A549 (cell line): ENCODE measurements at regions not wholly inside any gene's neighbourhood (a gene's known extent, or its start where the extent isn't known, plus 50 kb on each side); places are given as distances from the start of the nearest gene placed in this dataset.

Source experiments
- ATAC-seq, 2 experiments: fragments of 200-7000 bp in 1 of 2; fragments of >200 bp in 1 of 2; cut with Nextera tagmentation in 1 of 2; cut with Tn5 transposase in 1 of 2; 3 replicates each; pipeline versions ENCODE4 v1.8.0 to v1.9.1; 2018 to 2020; ENCODE audit warnings: mild to moderate bottlenecking in 1 of 2, moderate library complexity in 1 of 2
- CTCF ChIA-PET: fragments of 300-600 bp; sonication (Branson Sonifier 250); formaldehyde crosslinking; extraction: SDS; loops from one replicate; lab custom pipeline; 2021; ENCODE audit warnings: antibody characterized with exemption, inconsistent platforms; lab: Yijun Ruan, JAX
- POLR2A ChIA-PET: fragments of 350-600 bp; formaldehyde crosslinking; extraction: SDS; loops from one replicate; lab custom pipeline; 2021; ENCODE audit warnings: antibody characterized with exemption, inconsistent platforms; lab: Yijun Ruan, JAX
- DNase-seq, 2 experiments: peaks; one replicate each; pipeline versions ENCODE4 v3.0.0 to v3.0.0-alpha.2; 2011 to 2016; ENCODE audit warnings: low read depth in 1 of 2, low spot score in 1 of 2
- FAIRE-seq: peaks from 2 replicates; lab custom pipeline; 2011; peaks lifted over from hg19 to GRCh38; lab: Jason Lieb, UNC
- H3K27ac ChIP-seq, 2 experiments: fragments of >200 bp; sonication (Bioruptor Twin); formaldehyde crosslinking; 3 replicates each; pipeline ENCODE4 v1.5.1; 2016 to 2017
- H3K4me1 ChIP-seq: fragments of >200 bp; sonication (Bioruptor Twin); formaldehyde crosslinking; 3 replicates; pipeline ENCODE4 v1.6.1; 2016
- H3K4me2 ChIP-seq: fragments of >200 bp; sonication (Bioruptor Twin); formaldehyde crosslinking; 3 replicates; pipeline ENCODE4 v1.6.1; 2016
- H3K4me3 ChIP-seq: fragments of >200 bp; sonication (Bioruptor Twin); formaldehyde crosslinking; 3 replicates; pipeline ENCODE4 v1.5.1; 2016
- H3K9me3 ChIP-seq: fragments of >200 bp; sonication (Bioruptor Twin); formaldehyde crosslinking; 3 replicates; pipeline ENCODE4 v1.6.1; 2016
- ATOH8 ChIP-seq: fragments of 250-450 bp; sonication (Bioruptor Pico); IDR thresholded peaks from 2 replicates; pipeline ENCODE4 v1.5.0; 2020; ENCODE audit warnings: low read depth, mild to moderate bottlenecking, moderate library complexity
- BHLHE40 ChIP-seq: IDR thresholded peaks from 2 replicates; pipeline ENCODE4 v1.6.1; 2012; ENCODE audit warnings: low read depth, low read length, inconsistent platforms
- CBX8 ChIP-seq: fragments of 200-600 bp; sonication (generic); IDR thresholded peaks from 2 replicates; pipeline ENCODE4 v1.6.1; 2016
- CEBPB ChIP-seq, 2 experiments: fragments of >200 bp in 1 of 2; sonication (Bioruptor Twin) in 1 of 2; formaldehyde crosslinking in 1 of 2; IDR thresholded peaks; 2 replicates each; pipeline ENCODE4 v1.6.1; 2012 to 2016
- CHD2 ChIP-seq: fragments of 150-350 bp; IDR thresholded peaks from 2 replicates; pipeline ENCODE4 v1.6.1; 2014; ENCODE audit warnings: low read length; ENCODE audit not compliant: partially characterized antibody
- FOSL2 ChIP-seq, 2 experiments: fragments of 450-650 bp in 1 of 2; fragments of >200 bp in 1 of 2; sonication (Bioruptor Twin) in 1 of 2; formaldehyde crosslinking; IDR thresholded peaks; 2 replicates each; pipeline versions ENCODE4 v1.5.0 to v1.6.1; 2016 to 2020; ENCODE audit warnings: mild to moderate bottlenecking in 1 of 2, moderate library complexity in 1 of 2
- GATA3 ChIP-seq: IDR thresholded peaks from 2 replicates; pipeline ENCODE4 v1.6.1; 2012; ENCODE audit warnings: borderline replicate concordance
- HDAC2 ChIP-seq: fragments of 200-600 bp; sonication (generic); IDR thresholded peaks from 2 replicates; pipeline ENCODE4 v1.6.1; 2016
- HES2 ChIP-seq: fragments of >200 bp; sonication (Bioruptor Twin); formaldehyde crosslinking; IDR thresholded peaks from 2 replicates; pipeline ENCODE4 v1.6.1; 2016
- HOXA7 ChIP-seq: fragments of 250-450 bp; sonication (Bioruptor Pico); IDR thresholded peaks from 2 replicates; pipeline ENCODE4 v1.5.0; 2020; ENCODE audit warnings: mild to moderate bottlenecking, moderate library complexity
- JUN ChIP-seq, 2 experiments: fragments of >200 bp; sonication (Bioruptor Twin); formaldehyde crosslinking; IDR thresholded peaks; 2 replicates in 1 of 2; 3 replicates in 1 of 2; pipeline ENCODE4 v1.6.1; 2016 to 2017
- JUNB ChIP-seq: fragments of >200 bp; sonication (Bioruptor Twin); formaldehyde crosslinking; IDR thresholded peaks from 2 replicates; pipeline ENCODE4 v1.6.1; 2016
- KDM5A ChIP-seq: fragments of 200-600 bp; sonication (generic); IDR thresholded peaks from 2 replicates; pipeline ENCODE4 v1.6.1; 2016; ENCODE audit warnings: antibody characterized with exemption, mild to moderate bottlenecking
- MAX ChIP-seq: IDR thresholded peaks from 2 replicates; pipeline ENCODE4 v1.6.1; 2012
- MAZ ChIP-seq: fragments of 150-350 bp; IDR thresholded peaks from 2 replicates; pipeline ENCODE4 v1.6.1; 2014; ENCODE audit warnings: antibody characterized with exemption, low read depth, low read length, borderline replicate concordance
- NFE2L2 ChIP-seq: fragments of 150-350 bp; conservative IDR thresholded peaks from 2 replicates; pipeline ENCODE4 v1.6.1; 2014; ENCODE audit warnings: low read length
- NPAS2 ChIP-seq: fragments of 250-450 bp; sonication (Bioruptor Pico); IDR thresholded peaks from 2 replicates; pipeline ENCODE4 v1.8.0; 2022; ENCODE audit warnings: mild to moderate bottlenecking, moderate library complexity, borderline replicate concordance
- NR3C1 ChIP-seq: fragments of >200 bp; sonication (Bioruptor Twin); formaldehyde crosslinking; IDR thresholded peaks from 3 replicates; pipeline ENCODE4 v1.6.1; 2017
- PHF8 ChIP-seq: fragments of 200-600 bp; sonication (generic); IDR thresholded peaks from 2 replicates; pipeline ENCODE4 v1.6.1; 2016; ENCODE audit warnings: low read depth, mild to moderate bottlenecking, antibody characterized with exemption, moderate library complexity, borderline replicate concordance
- POLR2AphosphoS2 ChIP-seq: conservative IDR thresholded peaks from 2 replicates; pipeline ENCODE4 v1.6.1; 2012; ENCODE audit warnings: low read length, improper control_type of control experiment, inconsistent platforms
- RARB ChIP-seq: fragments of 250-450 bp; sonication (Bioruptor Pico); IDR thresholded peaks from 2 replicates; pipeline ENCODE4 v1.8.0; 2021; ENCODE audit warnings: mild to moderate bottlenecking, moderate library complexity
- RCOR1 ChIP-seq: fragments of 150-350 bp; IDR thresholded peaks from 2 replicates; pipeline ENCODE4 v1.6.1; 2014; ENCODE audit warnings: antibody characterized with exemption, low read length, low read depth
- RFX5 ChIP-seq: fragments of 450-650 bp; IDR thresholded peaks from 2 replicates; pipeline ENCODE4 v1.7.1; 2014; ENCODE audit warnings: antibody characterized with exemption, mild to moderate bottlenecking, moderate library complexity
- RNF2 ChIP-seq: fragments of 200-600 bp; sonication (generic); IDR thresholded peaks from 2 replicates; pipeline ENCODE4 v1.6.1; 2016; ENCODE audit warnings: low read depth, mild to moderate bottlenecking, antibody characterized with exemption, moderate library complexity, borderline replicate concordance
- SREBF2 ChIP-seq: fragments of 450-650 bp; IDR thresholded peaks from 2 replicates; pipeline ENCODE4 v1.6.1; 2014; ENCODE audit warnings: mild to moderate bottlenecking, moderate library complexity
- ZC3H11A ChIP-seq: fragments of 450-650 bp; IDR thresholded peaks from 2 replicates; pipeline ENCODE4 v1.6.1; 2014; ENCODE audit warnings: antibody characterized with exemption, mild to moderate bottlenecking
- ZNF302 ChIP-seq: fragments of 250-450 bp; sonication (Bioruptor Pico); IDR thresholded peaks from 2 replicates; pipeline ENCODE4 v1.9.0; 2021; ENCODE audit warnings: inconsistent platforms, mild to moderate bottlenecking, moderate library complexity
- WGBS: methylation state at CpG from one replicate; pipeline ENCODE4 v1.1.6; 2017; ENCODE audit errors: missing lambda C conversion rate; 5-methylcytosine and 5-hydroxymethylcytosine counted together
- TF ChIP-seq, protein P1 (sequence below): fragments of >200 bp; sonication (Bioruptor Twin); formaldehyde crosslinking; IDR thresholded peaks from 3 replicates; pipeline ENCODE4 v1.5.1; 2016
- TF ChIP-seq, protein P2 (sequence below): fragments of >200 bp; sonication (Bioruptor Twin); formaldehyde crosslinking; IDR thresholded peaks from 3 replicates; pipeline ENCODE4 v1.6.1; 2016

DNA sequence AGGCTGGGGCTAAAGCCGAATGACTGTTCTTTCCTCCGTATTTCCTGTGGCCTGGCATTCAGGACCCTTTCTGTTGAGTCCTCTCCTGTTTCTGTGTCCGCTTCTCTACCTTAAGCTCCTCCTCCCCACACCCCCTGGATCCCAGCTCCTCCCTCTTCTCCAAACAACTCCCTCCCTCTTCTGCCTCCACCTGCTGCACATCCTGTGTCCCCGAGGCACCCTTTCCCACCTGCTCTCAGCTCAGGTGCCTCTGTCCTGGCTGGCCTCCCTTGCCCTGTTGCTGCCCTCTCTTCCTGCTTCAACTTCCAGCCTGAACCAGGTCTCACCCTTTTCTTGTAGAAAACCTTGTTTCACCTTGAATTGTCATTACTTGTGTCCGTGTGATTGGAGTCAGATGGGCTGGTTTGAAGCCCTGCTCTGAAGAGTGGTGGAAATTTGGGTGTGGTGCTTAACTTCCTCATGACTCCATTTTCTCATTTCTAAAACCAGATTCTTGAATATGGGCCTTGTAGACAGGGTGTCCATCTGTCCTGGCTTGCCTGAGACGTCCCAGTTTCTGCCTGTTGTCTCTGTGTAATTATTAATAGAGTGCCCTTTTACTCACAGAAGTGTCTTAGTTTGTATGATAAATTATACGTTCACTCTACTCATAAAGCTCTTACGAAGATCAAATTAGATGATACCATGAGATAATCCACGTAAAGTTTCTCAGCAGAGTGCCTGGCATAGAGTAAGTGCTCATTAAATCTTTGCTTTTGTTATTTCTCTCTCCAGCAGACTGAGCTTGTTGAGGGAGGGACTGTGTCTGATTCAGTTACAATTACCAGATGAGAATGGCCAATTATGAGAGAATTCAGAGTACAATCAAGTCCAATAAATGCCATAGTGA, 58.9 kb upstream of the TRABD2B start:
- 37% methylated on average over 9 of the region's 9 CpGs for WGBS
- CTCF ChIA-PET = interaction anchor here (0.5 kb wide), 1 partner anchor 32 kb away, joined by 5 read pairs; no protein-coding TSS in a partner anchor

GRCh38 chr1:48054232-48054631, 57.0 kb upstream of the TRABD2B start:
- DNase-seq = no peak
- CTCF ChIA-PET = no interaction called here
- no peak for ATAC-seq
- no peak for TF ChIP-seq CHD2
- no peak for TF ChIP-seq ATOH8 (CRISPR knock-in tag)
- H3K4me2 ChIP-seq = no peak overlapping the region
- no peak for FAIRE-seq
- no peaks in the 10 kb centered on the region for H3K4me1 ChIP-seq
- H3K4me3 ChIP-seq = no peak overlapping the region
- no peaks in the 10 kb centered on the region for H3K9me3 ChIP-seq
- POLR2A ChIA-PET = no interaction called here
- H3K27ac ChIP-seq = no peak overlapping the region

More for the DNA sequence above, 58.9 kb upstream of the TRABD2B start:
- POLR2A ChIA-PET = no interaction called here
- no peak overlapping the region for H3K4me3 ChIP-seq
- no peak for TF ChIP-seq GATA3
- no peak for TF ChIP-seq HDAC2
- no peak for TF ChIP-seq RCOR1
- no peak for TF ChIP-seq JUN (IDR thresholded peaks at IDR 0.05)
- TF ChIP-seq CHD2 = no peak
- TF ChIP-seq ZC3H11A = no peak
- no peak for TF ChIP-seq BHLHE40
- no peak for TF ChIP-seq NPAS2 (CRISPR knock-in tag)
- TF ChIP-seq HES2 = no peak
- no peak for TF ChIP-seq KDM5A
- no peak for TF ChIP-seq MAZ
- TF ChIP-seq HOXA7 = no peak
- TF ChIP-seq RARB (CRISPR knock-in tag) = no peak
- no peak for TF ChIP-seq RNF2
- TF ChIP-seq NR3C1 = no peak
- TF ChIP-seq ATOH8 (CRISPR knock-in tag) = no peak
- no peak for TF ChIP-seq CEBPB (IDR thresholded peaks at IDR 0.05)
- no peak for TF ChIP-seq POLR2AphosphoS2
- no peak for TF ChIP-seq ZNF302 (CRISPR knock-in tag)
- H3K9me3 ChIP-seq = no peaks in the 10 kb centered on the region
- H3K4me2 ChIP-seq = no peak overlapping the region
- H3K4me1 ChIP-seq = no peaks in the 10 kb centered on the region
- H3K27ac ChIP-seq = no peak overlapping the region
- FAIRE-seq = no peak
- no peak for ATAC-seq
- no peak for DNase-seq

DNA sequence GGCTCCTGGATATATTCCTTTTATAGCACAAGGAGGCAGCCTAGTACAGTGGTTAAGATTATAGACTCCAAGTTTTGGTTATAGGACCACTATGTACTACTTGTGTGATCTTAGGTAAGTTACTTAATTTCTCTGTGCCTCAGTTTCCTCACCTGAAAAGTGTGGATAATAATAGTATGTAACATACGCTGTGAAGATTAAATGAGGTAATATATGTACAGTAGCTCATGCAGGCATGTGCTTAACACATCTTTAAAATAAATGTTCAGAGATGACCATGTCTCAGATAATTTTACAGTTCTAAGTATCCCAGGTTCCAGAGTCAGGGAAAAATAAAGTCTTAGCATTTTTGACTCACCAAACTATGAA, 55.7 kb upstream of the TRABD2B start:
- WGBS = 77% methylated on average over 1 of the region's 1 CpG
- Histone ChIP-seq H3K4me1 (no peaks in the 10 kb centered on the region), H3K4me3 (no peak overlapping the region), H3K9me3 (no peaks in the 10 kb centered on the region), H3K4me2 (no peak overlapping the region), H3K27ac (no peak overlapping the region)
- CTCF ChIA-PET = interaction anchor here (0.6 to 5.8 kb wide), 2 partner anchors 7 to 84 kb away, joined by 3 to 31 read pairs; no protein-coding TSS in a partner anchor
- POLR2A ChIA-PET = no interaction called here
- TF ChIP-seq SREBF2 (no peak), NFE2L2 (no peak), MAX (no peak), PHF8 (no peak), JUNB (no peak), RFX5 (no peak), GATA3 (no peak), CBX8 (no peak), BHLHE40 (no peak), FOSL2 (IDR thresholded peaks at IDR 0.05) (no peak), FOSL2 (CRISPR knock-in tag; IDR thresholded peaks at IDR 0.05) (no peak)
- TF ChIP-seq, protein P1, sequence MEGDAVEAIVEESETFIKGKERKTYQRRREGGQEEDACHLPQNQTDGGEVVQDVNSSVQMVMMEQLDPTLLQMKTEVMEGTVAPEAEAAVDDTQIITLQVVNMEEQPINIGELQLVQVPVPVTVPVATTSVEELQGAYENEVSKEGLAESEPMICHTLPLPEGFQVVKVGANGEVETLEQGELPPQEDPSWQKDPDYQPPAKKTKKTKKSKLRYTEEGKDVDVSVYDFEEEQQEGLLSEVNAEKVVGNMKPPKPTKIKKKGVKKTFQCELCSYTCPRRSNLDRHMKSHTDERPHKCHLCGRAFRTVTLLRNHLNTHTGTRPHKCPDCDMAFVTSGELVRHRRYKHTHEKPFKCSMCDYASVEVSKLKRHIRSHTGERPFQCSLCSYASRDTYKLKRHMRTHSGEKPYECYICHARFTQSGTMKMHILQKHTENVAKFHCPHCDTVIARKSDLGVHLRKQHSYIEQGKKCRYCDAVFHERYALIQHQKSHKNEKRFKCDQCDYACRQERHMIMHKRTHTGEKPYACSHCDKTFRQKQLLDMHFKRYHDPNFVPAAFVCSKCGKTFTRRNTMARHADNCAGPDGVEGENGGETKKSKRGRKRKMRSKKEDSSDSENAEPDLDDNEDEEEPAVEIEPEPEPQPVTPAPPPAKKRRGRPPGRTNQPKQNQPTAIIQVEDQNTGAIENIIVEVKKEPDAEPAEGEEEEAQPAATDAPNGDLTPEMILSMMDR = no peak
- TF ChIP-seq, protein P2, sequence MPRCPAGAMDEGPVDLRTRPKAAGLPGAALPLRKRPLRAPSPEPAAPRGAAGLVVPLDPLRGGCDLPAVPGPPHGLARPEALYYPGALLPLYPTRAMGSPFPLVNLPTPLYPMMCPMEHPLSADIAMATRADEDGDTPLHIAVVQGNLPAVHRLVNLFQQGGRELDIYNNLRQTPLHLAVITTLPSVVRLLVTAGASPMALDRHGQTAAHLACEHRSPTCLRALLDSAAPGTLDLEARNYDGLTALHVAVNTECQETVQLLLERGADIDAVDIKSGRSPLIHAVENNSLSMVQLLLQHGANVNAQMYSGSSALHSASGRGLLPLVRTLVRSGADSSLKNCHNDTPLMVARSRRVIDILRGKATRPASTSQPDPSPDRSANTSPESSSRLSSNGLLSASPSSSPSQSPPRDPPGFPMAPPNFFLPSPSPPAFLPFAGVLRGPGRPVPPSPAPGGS = no peak
- FAIRE-seq (no peak), DNase-seq (no peak), ATAC-seq (no peak)
